Astrocyte of the cerebellum (primary cell): ENCODE measurements at regions not wholly inside any gene's neighbourhood (a gene's known extent, or its start where the extent isn't known, plus 50 kb on each side); places are given as distances from the start of the nearest gene placed in this dataset.
"Not testable (repeated sequence)": the region's sequence is repeated elsewhere in the genome, so short reads cannot be mapped to it uniquely, and the experiment has no call there.

Source experiments
- DNase-seq: peaks from one replicate; pipeline ENCODE4 v3.0.0-alpha.2; 2011; ENCODE audit warnings: low read depth
- H3K4me3 ChIP-seq: 2 replicates; pipeline ENCODE4 v1.5.1; 2011; ENCODE audit warnings: mild to moderate bottlenecking, low read depth, low read length, moderate library complexity
- CTCF ChIP-seq: IDR thresholded peaks from 2 replicates; pipeline ENCODE4 v1.5.1; 2012; ENCODE audit warnings: low read length, low read depth, moderate library complexity, mild to moderate bottlenecking; ENCODE audit errors: missing control alignments
- in situ Hi-C: cut with HindIII; loops from 2 replicates; pipeline ENCODE4 v1.10.0; 2017; ENCODE audit warnings: low sequenced_read_pairs

GRCh38 chr11:91527380-91528030 is 697.1 kb upstream of the FAT3 start:
- no peak for TF ChIP-seq CTCF
- in situ Hi-C loops: no loop called here
- no peak for DNase-seq
- no peak overlapping the region for H3K4me3 ChIP-seq

- peak; percentile 43 for TF ChIP-seq CTCF
- no peak overlapping the region for H3K4me3 ChIP-seq
- in situ Hi-C loops: no loop called here
- no peak for DNase-seq
These were observed 710.9 kb upstream of the FAT3 start for GRCh38 chr11:91513734-91514133.

GRCh38 chr11:91497847-91498246 is 726.8 kb upstream of the FAT3 start:
- in situ Hi-C loops: no loop called here
- no peak for DNase-seq
- no peak overlapping the region for H3K4me3 ChIP-seq
- no peak for TF ChIP-seq CTCF

- no peak overlapping the region for H3K4me3 ChIP-seq
- in situ Hi-C loops: no loop called here
- TF ChIP-seq CTCF: no peak
- DNase-seq: no peak
These were observed 728.8 kb upstream of the FAT3 start for GRCh38 chr11:91495837-91496236.

- in situ Hi-C loops: no loop called here
- H3K4me3 ChIP-seq: no peak overlapping the region
- no peak for DNase-seq
- TF ChIP-seq CTCF: no peak
These were observed 734.6 kb upstream of the FAT3 start for GRCh38 chr11:91489989-91490388.

GRCh38 chr11:91483956-91484355 is 740.7 kb upstream of the FAT3 start:
- H3K4me3 ChIP-seq, DNase-seq, in situ Hi-C loops: not testable (repeated sequence)

- H3K4me3 ChIP-seq, DNase-seq, in situ Hi-C loops: not testable (repeated sequence)
These were observed 742.7 kb upstream of the FAT3 start for GRCh38 chr11:91481875-91482274.

- TF ChIP-seq CTCF: no peak
- no peak overlapping the region for H3K4me3 ChIP-seq
- in situ Hi-C loops: no loop called here
- no peak for DNase-seq
These were observed 754.0 kb upstream of the FAT3 start for GRCh38 chr11:91470656-91471055.
